Kasumi-1 (cell line): ENCODE measurements at regions not wholly inside any gene's neighbourhood (a gene's known extent, or its start where the extent isn't known, plus 50 kb on each side); places are given as distances from the start of the nearest gene placed in this dataset.
"Not testable (repeated sequence)": the region's sequence is repeated elsewhere in the genome, so short reads cannot be mapped to it uniquely, and the experiment has no call there.

Experiments
- DNase-seq, 2 experiments: peaks; one replicate each; lab custom pipeline; 2025; lab: John Stamatoyannopoulos, UW

GRCh38 chr7:27032839-27033238, 63.0 kb downstream of the HOXA1 start:
- no peak for DNase-seq

GRCh38 chr7:27031289-27032172, 64.3 kb downstream of the HOXA1 start:
- peak; percentile 63 for DNase-seq

- no peak for DNase-seq
Observed at GRCh38 chr7:27030393-27031050, 65.3 kb downstream of the HOXA1 start.

GRCh38 chr7:27025270-27025669, 70.5 kb downstream of the HOXA1 start:
- no peak for DNase-seq

GRCh38 chr7:27010068-27010467, 85.7 kb downstream of the HOXA1 start:
- DNase-seq, result no peak

GRCh38 chr7:27000496-27000895, 95.3 kb downstream of the HOXA1 start:
- DNase-seq, result no peak

- not testable (repeated sequence) for DNase-seq
Observed at GRCh38 chr7:26998284-26998683, 97.5 kb downstream of the HOXA1 start.

- DNase-seq, result no peak
Observed at GRCh38 chr7:26995666-26996065, 100.1 kb downstream of the HOXA1 start.

- no peak for DNase-seq
Observed at GRCh38 chr7:26993816-26994810, 101.7 kb downstream of the HOXA1 start.

- no peak for DNase-seq
Observed at GRCh38 chr7:26992670-26993069, 103.1 kb downstream of the HOXA1 start.

GRCh38 chr7:26991796-26992195, 104.0 kb downstream of the HOXA1 start:
- no peak for DNase-seq

GRCh38 chr7:26989897-26990670, 105.7 kb downstream of the HOXA1 start:
- no peak for DNase-seq

GRCh38 chr7:26988836-26989374, 106.9 kb downstream of the HOXA1 start:
- DNase-seq, result no peak

- DNase-seq, result no peak
Observed at GRCh38 chr7:26987338-26987737, 108.5 kb downstream of the HOXA1 start.

GRCh38 chr7:26978146-26978545, 113.8 kb upstream of the SKAP2 start:
- peak; percentile 35 to 46 for DNase-seq

- no peak for DNase-seq
Observed at GRCh38 chr7:26976840-26977239, 112.5 kb upstream of the SKAP2 start.

GRCh38 chr7:26971924-26972323, 107.5 kb upstream of the SKAP2 start:
- not testable (repeated sequence) for DNase-seq

- DNase-seq, result no peak
Observed at GRCh38 chr7:26965724-26966123, 101.3 kb upstream of the SKAP2 start.

GRCh38 chr7:26964156-26964808, 99.9 kb upstream of the SKAP2 start:
- DNase-seq, result peak; percentile 78 to 84

GRCh38 chr7:26959290-26959689, 94.9 kb upstream of the SKAP2 start:
- DNase-seq, result peak in 1 of 2 experiments; percentile 11
